ENCODE measurements at regions not wholly inside any gene's neighbourhood (a gene's known extent, or its start where the extent isn't known, plus 50 kb on each side); places are given as distances from the start of the nearest gene placed in this dataset.

DNA sequence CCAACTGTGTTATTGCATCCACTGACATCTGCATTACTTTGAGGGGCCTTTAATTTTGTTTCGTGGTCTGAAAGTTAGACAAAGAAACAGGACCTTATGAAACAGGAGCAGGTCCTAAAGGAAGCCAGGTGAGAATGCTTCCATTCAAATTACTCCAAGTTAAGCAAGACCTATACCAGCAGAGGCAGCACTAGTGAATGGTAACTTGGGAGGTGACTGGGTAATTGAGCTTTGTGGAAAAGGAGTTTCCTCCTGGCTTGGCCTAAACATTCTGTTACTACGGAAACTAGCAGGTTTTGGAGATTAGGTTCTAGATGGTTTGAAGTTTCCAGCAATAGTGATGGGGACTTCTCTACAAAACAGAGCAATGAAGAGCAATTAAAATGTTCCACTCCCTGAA, 173.5 kb downstream of the NKX6-1 start:
- ATAC-seq (ENCODE audit: low read depth) = no peak
- no peak overlapping the region for H3K14ac ChIP-seq (replicated peaks; ENCODE audit: low read depth, low read length)
- no peak overlapping the region for H2BK20ac ChIP-seq (ENCODE audit: low read depth, low read length)
- H4K8ac ChIP-seq (ENCODE audit: low read depth in 2 of 2, low read length in 2 of 2) = no peak overlapping the region
- DNase-seq = no peak
- no peak overlapping the region for H2AK5ac ChIP-seq (ENCODE audit: low read depth, low read length)
- H2BK5ac ChIP-seq (ENCODE audit: low read depth, low read length, poor library complexity, severe bottlenecking) = no peak overlapping the region
- no peak overlapping the region for H4K5ac ChIP-seq (ENCODE audit: low read depth, low read length)
- no peaks in the 10 kb centered on the region for H4K20me1 ChIP-seq (ENCODE audit: insufficient read depth, low read length)
- no peak overlapping the region for H2AFZ ChIP-seq (replicated peaks; ENCODE audit: low read length, poor library complexity)
- dilution Hi-C loops (cut with HindIII; ENCODE audit: low sequenced_read_pairs, unreplicated experiment) = no loop called here
- TF ChIP-seq SMC3 (IDR thresholded peaks at IDR 0.05; ENCODE audit: low read depth, low read length) (no peak), CEBPB (IDR thresholded peaks at IDR 0.05; ENCODE audit: low read depth, low read length) (no peak), POLR2A (IDR thresholded peaks at IDR 0.05; ENCODE audit: low read depth, low read length) (no peak), BHLHE40 (IDR thresholded peaks at IDR 0.05; ENCODE audit: low read depth, low read length) (no peak), NFE2L2 (IDR thresholded peaks at IDR 0.05; ENCODE audit: low read depth, low read length) (no peak)
- TF ChIP-seq, protein P1, sequence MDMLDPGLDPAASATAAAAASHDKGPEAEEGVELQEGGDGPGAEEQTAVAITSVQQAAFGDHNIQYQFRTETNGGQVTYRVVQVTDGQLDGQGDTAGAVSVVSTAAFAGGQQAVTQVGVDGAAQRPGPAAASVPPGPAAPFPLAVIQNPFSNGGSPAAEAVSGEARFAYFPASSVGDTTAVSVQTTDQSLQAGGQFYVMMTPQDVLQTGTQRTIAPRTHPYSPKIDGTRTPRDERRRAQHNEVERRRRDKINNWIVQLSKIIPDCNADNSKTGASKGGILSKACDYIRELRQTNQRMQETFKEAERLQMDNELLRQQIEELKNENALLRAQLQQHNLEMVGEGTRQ (IDR thresholded peaks at IDR 0.05; ENCODE audit: low read depth, low read length) = no peak
- in situ Hi-C loops (cut with MboI; ENCODE audit: low sequenced_read_pairs) = no loop called here
- no peak overlapping the region for H3K18ac ChIP-seq (ENCODE audit: low read depth, low read length)
- H3K56ac ChIP-seq (ENCODE audit: extremely low read depth, insufficient read depth, low read length) = no peak overlapping the region
- no peak overlapping the region for H2BK120ac ChIP-seq (ENCODE audit: low read depth, low read length)
- ChIA-PET CTCF (no interaction called here), POLR2A (ENCODE audit: unreplicated experiment) (no interaction called here)
- H3K36me3 ChIP-seq (ENCODE audit: control insufficient read depth, insufficient read depth, low read length) = no peaks in the 10 kb centered on the region
- H3K79me1 ChIP-seq (ENCODE audit: low read depth in 1 of 2, low read length in 2 of 2) = no peaks in the 10 kb centered on the region
- no peaks in the 10 kb centered on the region for H3K9me1 ChIP-seq (ENCODE audit: insufficient read depth, low read length)
- H3K4me3 ChIP-seq (ENCODE audit: insufficient read depth, low read depth, low read length) = no peak overlapping the region
- intact Hi-C loops (cut with micrococcal nuclease) = no loop called here
- WGBS, 2 experiments (ENCODE audit: extremely low coverage in 2 of 2, insufficient read length in 1 of 2) = no CpG with 5 or more reads among the region's 2 CpGs
- no TSS peak for BruUV-seq (replicated peaks)
- H3K27ac ChIP-seq (ENCODE audit: insufficient read depth, low read length) = no peak overlapping the region
- H3K4ac ChIP-seq (ENCODE audit: low read depth, low read length) = no peak overlapping the region
- no peak overlapping the region for H3K23ac ChIP-seq (ENCODE audit: low read depth, low read length)
- H3K27me3 ChIP-seq (ENCODE audit: control insufficient read depth, insufficient read depth, low read length) = no peaks in the 10 kb centered on the region
- H3K4me2 ChIP-seq (ENCODE audit: low read depth, low read length) = no peak overlapping the region
- no peaks in the 10 kb centered on the region for H3K4me1 ChIP-seq (ENCODE audit: control insufficient read depth, insufficient read depth, low read length)
- H3K9ac ChIP-seq (ENCODE audit: low read depth, low read length) = no peak overlapping the region
- H4K91ac ChIP-seq (ENCODE audit: insufficient read depth, low read depth, low read length) = no peak overlapping the region
- no peak overlapping the region for H2BK15ac ChIP-seq (ENCODE audit: low read depth, low read length)
- no peaks in the 10 kb centered on the region for H3K9me3 ChIP-seq (ENCODE audit: control insufficient read depth, insufficient read depth, low read length)
- H2AK9ac ChIP-seq (replicated peaks; ENCODE audit: low read depth, low read length, poor library complexity) = no peak overlapping the region

Data from IMR-90 (cell line).